ENCODE measurements at regions not wholly inside any gene's neighbourhood (a gene's known extent, or its start where the extent isn't known, plus 50 kb on each side); places are given as distances from the start of the nearest gene placed in this dataset.

- H3K9me3 Mint-ChIP-seq: no peaks in the 10 kb centered on the region
- H3K4me1 Mint-ChIP-seq: no peaks in the 10 kb centered on the region
- H3K27ac Mint-ChIP-seq: no peak overlapping the region
- peaks cover 5% of the 10 kb centered on the region for H3K27me3 Mint-ChIP-seq
- no peaks in the 10 kb centered on the region for H3K36me3 Mint-ChIP-seq
- no peak overlapping the region for H3K4me3 Mint-ChIP-seq
These were observed 72.3 kb upstream of the PTBP2 start for GRCh38 chr1:96649301-96649700.

GRCh38 chr1:96651517-96651916 lies 70.1 kb upstream of the PTBP2 start:
- Mint-ChIP-seq H3K27me3 (peaks cover 4% of the 10 kb centered on the region), H3K9me3 (no peaks in the 10 kb centered on the region), H3K4me1 (no peaks in the 10 kb centered on the region), H3K4me3 (no peak overlapping the region), H3K36me3 (no peaks in the 10 kb centered on the region), H3K27ac (no peak overlapping the region)

GRCh38 chr1:96660051-96660450 lies 61.5 kb upstream of the PTBP2 start:
- peaks cover 20% of the 10 kb centered on the region for H3K9me3 Mint-ChIP-seq
- H3K27me3 Mint-ChIP-seq: no peaks in the 10 kb centered on the region
- H3K36me3 Mint-ChIP-seq: no peaks in the 10 kb centered on the region
- no peak overlapping the region for H3K4me3 Mint-ChIP-seq
- H3K4me1 Mint-ChIP-seq: no peaks in the 10 kb centered on the region
- H3K27ac Mint-ChIP-seq: no peak overlapping the region

GRCh38 chr1:96660503-96660902 lies 61.1 kb upstream of the PTBP2 start:
- Mint-ChIP-seq H3K4me1 (no peaks in the 10 kb centered on the region), H3K9me3 (peaks cover 21% of the 10 kb centered on the region), H3K4me3 (no peak overlapping the region), H3K27ac (no peak overlapping the region), H3K36me3 (no peaks in the 10 kb centered on the region), H3K27me3 (no peaks in the 10 kb centered on the region)
